Loucy (cell line): ENCODE measurements at regions not wholly inside any gene's neighbourhood (a gene's known extent, or its start where the extent isn't known, plus 50 kb on each side); places are given as distances from the start of the nearest gene placed in this dataset.

ENCODE experiments used
- EZH2phosphoT487 ChIP-seq: fragments of 200-600 bp; IDR thresholded peaks from 2 replicates; pipeline ENCODE4 v1.6.1; 2018; ENCODE audit warnings: antibody characterized with exemption, mild to moderate bottlenecking, moderate library complexity, borderline replicate concordance
- TF ChIP-seq, protein P1 (sequence below): fragments of 200-600 bp; sonication (generic); conservative IDR thresholded peaks from 2 replicates; pipeline ENCODE4 v1.5.1; 2014; ENCODE audit warnings: mild to moderate bottlenecking, antibody characterized with exemption, low read length

DNA sequence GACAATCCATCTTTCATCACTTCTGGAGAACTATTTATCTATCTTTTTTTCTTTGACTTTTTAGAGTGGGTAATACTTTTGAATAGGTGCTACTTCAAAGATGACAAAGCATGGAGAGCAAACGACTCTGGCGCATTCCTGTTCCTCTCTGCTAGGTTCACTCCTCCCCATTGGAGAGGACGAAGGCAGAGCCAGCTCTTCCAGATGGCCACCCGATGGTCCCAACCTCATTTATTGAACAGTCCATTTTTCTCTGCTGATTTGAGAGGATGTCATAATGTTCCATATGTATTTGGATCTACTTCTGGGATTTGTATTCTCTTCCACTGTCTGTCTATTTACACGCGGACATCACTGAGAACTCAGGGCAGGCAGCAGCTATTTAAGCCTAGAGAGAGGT lies 284.3 kb upstream of the CXCR4 start:
- TF ChIP-seq, protein P1, sequence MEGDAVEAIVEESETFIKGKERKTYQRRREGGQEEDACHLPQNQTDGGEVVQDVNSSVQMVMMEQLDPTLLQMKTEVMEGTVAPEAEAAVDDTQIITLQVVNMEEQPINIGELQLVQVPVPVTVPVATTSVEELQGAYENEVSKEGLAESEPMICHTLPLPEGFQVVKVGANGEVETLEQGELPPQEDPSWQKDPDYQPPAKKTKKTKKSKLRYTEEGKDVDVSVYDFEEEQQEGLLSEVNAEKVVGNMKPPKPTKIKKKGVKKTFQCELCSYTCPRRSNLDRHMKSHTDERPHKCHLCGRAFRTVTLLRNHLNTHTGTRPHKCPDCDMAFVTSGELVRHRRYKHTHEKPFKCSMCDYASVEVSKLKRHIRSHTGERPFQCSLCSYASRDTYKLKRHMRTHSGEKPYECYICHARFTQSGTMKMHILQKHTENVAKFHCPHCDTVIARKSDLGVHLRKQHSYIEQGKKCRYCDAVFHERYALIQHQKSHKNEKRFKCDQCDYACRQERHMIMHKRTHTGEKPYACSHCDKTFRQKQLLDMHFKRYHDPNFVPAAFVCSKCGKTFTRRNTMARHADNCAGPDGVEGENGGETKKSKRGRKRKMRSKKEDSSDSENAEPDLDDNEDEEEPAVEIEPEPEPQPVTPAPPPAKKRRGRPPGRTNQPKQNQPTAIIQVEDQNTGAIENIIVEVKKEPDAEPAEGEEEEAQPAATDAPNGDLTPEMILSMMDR: no peak
- no peak for TF ChIP-seq EZH2phosphoT487
